Thyroid gland (tissue), 4 donors: ENCODE measurements at regions not wholly inside any gene's neighbourhood (a gene's known extent, or its start where the extent isn't known, plus 50 kb on each side); places are given as distances from the start of the nearest gene placed in this dataset.

Experiments used
- CTCF ChIP-seq, 6 experiments: fragments of 200-600 bp in 3 of 6; fragments of 450-650 bp in 3 of 6; sonication (generic) in 3 of 6; IDR thresholded peaks; one replicate each; pipeline ENCODE4 v1.5.1; 2016 to 2019; ENCODE audit warnings: antibody characterized with exemption in 6 of 6, mild to moderate bottlenecking in 2 of 6, inconsistent platforms in 1 of 6, moderate library complexity in 1 of 6
- POLR2A ChIP-seq, 2 donors: fragments of 450-650 bp; IDR thresholded peaks; one replicate each; pipeline ENCODE4 v1.6.1; 2017; ENCODE audit warnings: antibody characterized with exemption in 2 of 2, mild to moderate bottlenecking in 2 of 2, moderate library complexity in 1 of 2

- TF ChIP-seq CTCF (IDR thresholded peaks at IDR 0.05) (no peak), POLR2A (IDR thresholded peaks at IDR 0.05) (no peak)
Observed at GRCh38 chr12:107465625-107466024, 220.0 kb upstream of the PWP1 start.
